Smooth muscle cell (in vitro differentiated cells): ENCODE measurements at regions not wholly inside any gene's neighbourhood (a gene's known extent, or its start where the extent isn't known, plus 50 kb on each side); places are given as distances from the start of the nearest gene placed in this dataset.
A peak's percentile ranks its signal among the peaks of the same experiment; 100 is the strongest.

ENCODE experiments used
- DNase-seq: peaks from one replicate; lab custom pipeline; 2025; ENCODE audit not compliant: unreplicated experiment; lab: John Stamatoyannopoulos, UW
- H2AFZ ChIP-seq: fragments of 200-600 bp; sonication (generic); 2 replicates; pipeline ENCODE4 v1.6.0; 2016; ENCODE audit warnings: antibody characterized with exemption, low read depth, mild to moderate bottlenecking
- H3F3A ChIP-seq: fragments of 200-600 bp; sonication (generic); 2 replicates; pipeline ENCODE4 v1.6.0; 2017; ENCODE audit warnings: antibody characterized with exemption, low read depth
- H3K27ac ChIP-seq: fragments of 200-600 bp; sonication (generic); 2 replicates; pipeline ENCODE4 v1.5.1; 2016; ENCODE audit warnings: low read depth, mild to moderate bottlenecking
- H3K27me3 ChIP-seq: fragments of 200-600 bp; sonication (generic); 2 replicates; pipeline ENCODE4 v1.6.1; 2016; ENCODE audit warnings: low read depth, mild to moderate bottlenecking
- H3K36me3 ChIP-seq: fragments of 200-600 bp; sonication (generic); 2 replicates; pipeline ENCODE4 v1.5.1; 2016; ENCODE audit warnings: low read depth
- H3K4me1 ChIP-seq: fragments of 200-600 bp; sonication (generic); 2 replicates; pipeline ENCODE4 v1.5.1; 2016; ENCODE audit warnings: low read depth
- H3K4me2 ChIP-seq: fragments of 200-600 bp; sonication (generic); 2 replicates; pipeline ENCODE4 v1.6.0; 2016; ENCODE audit warnings: mild to moderate bottlenecking
- H3K4me3 ChIP-seq: fragments of 200-600 bp; sonication (generic); 2 replicates; pipeline ENCODE4 v1.5.1; 2016; ENCODE audit warnings: mild to moderate bottlenecking
- H3K79me2 ChIP-seq: fragments of 200-600 bp; sonication (generic); 2 replicates; pipeline ENCODE4 v1.6.0; 2016; ENCODE audit warnings: low read depth, mild to moderate bottlenecking
- H3K9ac ChIP-seq: fragments of 200-600 bp; sonication (generic); 2 replicates; pipeline ENCODE4 v1.6.0; 2016; ENCODE audit warnings: low read depth
- H3K9me3 ChIP-seq: fragments of 200-600 bp; sonication (generic); replicated peaks from 2 replicates; pipeline ENCODE4 v1.5.1; 2016; ENCODE audit warnings: low read depth
- H4K20me1 ChIP-seq: fragments of 200-600 bp; sonication (generic); 2 replicates; pipeline ENCODE4 v1.6.0; 2016; ENCODE audit warnings: low read depth
- WGBS: methylation state at CpG from one replicate; pipeline ENCODE4 v1.1.7; 2016; ENCODE audit warnings: low lambda C conversion rate; 5-methylcytosine and 5-hydroxymethylcytosine counted together
- TF ChIP-seq, protein P1 (sequence below): fragments of 200-600 bp; sonication (generic); IDR thresholded peaks from 2 replicates; pipeline ENCODE4 v1.5.1; 2017; ENCODE audit warnings: borderline replicate concordance, mild to moderate bottlenecking, antibody characterized with exemption; ENCODE audit not compliant: insufficient read depth, poor library complexity, severe bottlenecking

DNA sequence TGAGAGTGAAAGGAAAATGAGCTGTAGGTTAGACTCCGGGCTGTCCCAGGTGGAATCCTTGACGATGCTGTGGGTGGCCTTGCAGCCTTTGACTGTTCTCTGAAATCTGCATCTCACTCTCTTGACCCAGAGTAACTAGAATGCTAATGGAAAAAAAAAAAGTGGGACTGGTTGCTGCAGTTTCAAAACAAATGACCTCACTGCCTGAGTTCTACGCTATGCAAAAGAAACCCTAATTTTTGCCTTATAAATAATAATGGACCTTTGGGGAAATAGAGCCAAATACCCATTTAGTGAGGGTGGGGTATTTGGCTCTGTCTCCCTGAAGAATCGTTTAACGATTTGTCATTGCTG lies 309.7 kb upstream of the C2CD4B start:
- Histone ChIP-seq H3K4me1 (peaks cover 10% of the 10 kb centered on the region), H4K20me1 (no peaks in the 10 kb centered on the region), H3K4me3 (no peak overlapping the region), H3K4me2 (no peak overlapping the region), H3K36me3 (no peaks in the 10 kb centered on the region), H3F3A (peaks cover 6% of the 10 kb centered on the region), H2AFZ (no peak overlapping the region), H3K9me3 (no peaks in the 10 kb centered on the region), H3K27me3 (no peaks in the 10 kb centered on the region), H3K79me2 (peaks cover 15% of the 10 kb centered on the region), H3K27ac (no peak overlapping the region), H3K9ac (no peak overlapping the region)
- no peak for DNase-seq
- TF ChIP-seq, protein P1, sequence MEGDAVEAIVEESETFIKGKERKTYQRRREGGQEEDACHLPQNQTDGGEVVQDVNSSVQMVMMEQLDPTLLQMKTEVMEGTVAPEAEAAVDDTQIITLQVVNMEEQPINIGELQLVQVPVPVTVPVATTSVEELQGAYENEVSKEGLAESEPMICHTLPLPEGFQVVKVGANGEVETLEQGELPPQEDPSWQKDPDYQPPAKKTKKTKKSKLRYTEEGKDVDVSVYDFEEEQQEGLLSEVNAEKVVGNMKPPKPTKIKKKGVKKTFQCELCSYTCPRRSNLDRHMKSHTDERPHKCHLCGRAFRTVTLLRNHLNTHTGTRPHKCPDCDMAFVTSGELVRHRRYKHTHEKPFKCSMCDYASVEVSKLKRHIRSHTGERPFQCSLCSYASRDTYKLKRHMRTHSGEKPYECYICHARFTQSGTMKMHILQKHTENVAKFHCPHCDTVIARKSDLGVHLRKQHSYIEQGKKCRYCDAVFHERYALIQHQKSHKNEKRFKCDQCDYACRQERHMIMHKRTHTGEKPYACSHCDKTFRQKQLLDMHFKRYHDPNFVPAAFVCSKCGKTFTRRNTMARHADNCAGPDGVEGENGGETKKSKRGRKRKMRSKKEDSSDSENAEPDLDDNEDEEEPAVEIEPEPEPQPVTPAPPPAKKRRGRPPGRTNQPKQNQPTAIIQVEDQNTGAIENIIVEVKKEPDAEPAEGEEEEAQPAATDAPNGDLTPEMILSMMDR, result no peak
- WGBS, result 42% methylated on average over 5 of the region's 5 CpGs

DNA sequence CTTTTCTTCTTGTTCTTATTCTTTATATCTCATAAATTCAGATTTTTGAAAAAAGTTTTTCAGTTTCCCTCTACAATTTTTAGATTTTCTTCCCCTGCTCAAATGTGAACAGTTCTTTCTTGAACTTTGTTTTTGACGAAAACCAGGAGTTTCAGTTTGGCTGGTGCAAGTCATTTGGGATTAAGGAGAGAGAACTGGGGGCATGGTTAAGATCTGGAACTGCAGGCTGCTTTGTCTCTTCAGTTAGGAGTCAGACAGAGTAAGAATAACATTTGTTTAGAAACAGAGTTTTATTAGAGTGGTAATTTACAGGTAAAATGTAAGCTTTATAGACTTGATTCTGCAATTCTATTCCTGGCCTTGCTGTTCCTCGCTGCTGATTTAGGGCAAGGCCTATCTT lies 310.5 kb upstream of the C2CD4B start:
- Histone ChIP-seq H3K27ac (no peak overlapping the region), H3K4me3 (no peak overlapping the region), H3K4me2 (peak overlapping the region; percentile 5), H2AFZ (no peak overlapping the region), H3K79me2 (peaks cover 15% of the 10 kb centered on the region), H3K9me3 (no peaks in the 10 kb centered on the region), H3K36me3 (no peaks in the 10 kb centered on the region), H3K27me3 (no peaks in the 10 kb centered on the region), H3K4me1 (peaks cover 10% of the 10 kb centered on the region), H4K20me1 (no peaks in the 10 kb centered on the region), H3F3A (peaks cover 6% of the 10 kb centered on the region), H3K9ac (no peak overlapping the region)
- DNase-seq, result no peak
- TF ChIP-seq, protein P1, result no peak
- 39% methylated on average over 2 of the region's 2 CpGs for WGBS

DNA sequence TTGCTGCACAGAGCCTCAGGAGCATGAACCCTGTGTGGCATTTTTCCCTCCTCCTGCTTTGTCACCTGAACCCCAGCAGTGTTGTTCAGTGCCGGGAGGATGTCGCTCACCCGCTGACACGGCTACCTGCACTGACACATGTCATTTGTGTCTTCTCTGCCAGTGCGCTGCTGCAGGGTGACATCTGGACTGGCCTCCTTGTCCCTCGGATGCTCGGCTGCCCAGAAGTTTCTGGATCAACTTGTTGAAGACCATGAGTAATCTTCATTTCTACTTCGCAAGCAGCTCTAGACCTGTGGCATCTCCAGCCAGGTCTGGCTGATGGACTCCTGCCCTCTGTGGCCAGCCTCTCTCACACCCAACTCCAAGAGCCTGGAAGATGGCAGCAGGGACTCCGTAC lies 311.1 kb upstream of the C2CD4B start:
- H3K79me2 ChIP-seq, result peaks cover 16% of the 10 kb centered on the region
- DNase-seq, result no peak
- no peak overlapping the region for H2AFZ ChIP-seq
- TF ChIP-seq, protein P1, result no peak
- peaks cover 6% of the 10 kb centered on the region for H3F3A ChIP-seq
- no peak overlapping the region for H3K27ac ChIP-seq
- no peak overlapping the region for H3K4me2 ChIP-seq
- no peaks in the 10 kb centered on the region for H3K27me3 ChIP-seq
- H3K9ac ChIP-seq, result no peak overlapping the region
- peaks cover 10% of the 10 kb centered on the region for H3K4me1 ChIP-seq
- WGBS, result 94% methylated on average over 9 of the region's 9 CpGs
- no peaks in the 10 kb centered on the region for H3K9me3 ChIP-seq
- no peak overlapping the region for H3K4me3 ChIP-seq
- no peaks in the 10 kb centered on the region for H4K20me1 ChIP-seq
- H3K36me3 ChIP-seq, result no peaks in the 10 kb centered on the region

DNA sequence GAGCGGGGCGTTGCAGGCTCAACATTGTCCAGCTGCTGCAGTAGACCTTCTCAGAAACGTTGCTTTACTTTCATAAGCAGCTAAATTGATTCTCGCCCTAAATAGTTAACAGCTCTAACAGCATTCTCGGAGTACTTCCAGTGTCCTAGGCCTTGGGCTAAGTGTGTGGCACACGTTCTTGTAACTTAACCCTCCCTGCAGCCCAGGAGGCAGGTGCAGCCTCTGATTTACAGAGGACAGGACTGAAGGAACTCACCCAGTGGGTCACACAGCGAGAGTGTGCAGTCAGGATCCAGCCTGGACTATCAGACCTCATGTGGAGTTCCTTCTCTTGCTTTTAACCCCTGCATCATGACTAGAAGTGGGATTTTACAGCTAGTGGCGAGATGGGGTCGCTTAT lies 312.8 kb upstream of the C2CD4B start:
- 85% methylated on average over 9 of the region's 9 CpGs for WGBS
- H3K27me3 ChIP-seq, result no peaks in the 10 kb centered on the region
- H3K4me2 ChIP-seq, result no peak overlapping the region
- H2AFZ ChIP-seq, result no peak overlapping the region
- H3K9me3 ChIP-seq, result no peaks in the 10 kb centered on the region
- TF ChIP-seq, protein P1, result no peak
- H4K20me1 ChIP-seq, result no peaks in the 10 kb centered on the region
- H3K27ac ChIP-seq, result no peak overlapping the region
- H3K4me1 ChIP-seq, result peaks cover 16% of the 10 kb centered on the region
- H3K36me3 ChIP-seq, result no peaks in the 10 kb centered on the region
- DNase-seq, result no peak
- H3K79me2 ChIP-seq, result peaks cover 20% of the 10 kb centered on the region
- peaks cover 6% of the 10 kb centered on the region for H3F3A ChIP-seq
- no peak overlapping the region for H3K4me3 ChIP-seq
- no peak overlapping the region for H3K9ac ChIP-seq
